Breast epithelium (tissue), 4 donors: ENCODE measurements at regions not wholly inside any gene's neighbourhood (a gene's known extent, or its start where the extent isn't known, plus 50 kb on each side); places are given as distances from the start of the nearest gene placed in this dataset.

Experiments used
- DNase-seq, 2 donors: peaks; one replicate each; pipeline ENCODE4 v3.0.0-alpha.2; 2019; ENCODE audit warnings: low spot score in 2 of 2
- H3K27ac ChIP-seq, 2 donors: fragments of 200-600 bp; sonication (generic) in 1 of 2; one replicate each; pipeline ENCODE4 v1.5.1; 2016 to 2019; ENCODE audit warnings: mild to moderate bottlenecking in 1 of 2
- H3K27me3 ChIP-seq, 2 donors: fragments of 200-600 bp; sonication (generic) in 1 of 2; one replicate each; pipeline versions ENCODE4 v1.5.1 to v1.6.0; 2017 to 2019; ENCODE audit warnings: control low read depth in 1 of 2, mild to moderate bottlenecking in 1 of 2
- H3K36me3 ChIP-seq: fragments of 200-600 bp; one replicate; pipeline ENCODE4 v1.5.1; 2019
- H3K4me1 ChIP-seq, 2 donors: fragments of 200-600 bp; sonication (generic); one replicate each; pipeline ENCODE4 v1.5.1; 2016 to 2019; ENCODE audit warnings: control low read depth in 1 of 2
- H3K4me3 ChIP-seq, 3 donors: fragments of 200-600 bp; sonication (generic); 1 replicate in 2 of 3; 2 replicates in 1 of 3; pipeline ENCODE4 v1.5.1; 2016 to 2019; ENCODE audit warnings: mild to moderate bottlenecking in 3 of 3, moderate library complexity in 2 of 3
- H3K9me3 ChIP-seq, 2 donors: fragments of 200-600 bp; sonication (generic) in 1 of 2; one replicate each; pipeline ENCODE4 v1.5.1; 2016 to 2019; ENCODE audit warnings: control low read depth in 1 of 2
- POLR2A ChIP-seq: fragments of 450-650 bp; IDR thresholded peaks from one replicate; pipeline ENCODE4 v1.6.1; 2016; ENCODE audit warnings: antibody characterized with exemption, mild to moderate bottlenecking, moderate library complexity
- POLR2AphosphoS5 ChIP-seq, 3 donors: sonication (generic); formaldehyde crosslinking; IDR thresholded peaks; one replicate each; pipeline ENCODE4 v1.6.1; 2017; ENCODE audit warnings: antibody characterized with exemption in 3 of 3
- intact Hi-C: fragments of 100-400 bp; cut with DNase I; formaldehyde crosslinking; loops from one replicate; pipeline ENCODE4 v1.15.1; 2023; ENCODE audit warnings: low total_unique reads
- TF ChIP-seq, protein P1 (sequence below), 3 donors: fragments of 450-650 bp; IDR thresholded peaks; one replicate each; pipeline ENCODE4 v1.5.1; 2016 to 2017; ENCODE audit warnings: antibody characterized with exemption in 3 of 3, mild to moderate bottlenecking in 3 of 3, moderate library complexity in 3 of 3

DNA sequence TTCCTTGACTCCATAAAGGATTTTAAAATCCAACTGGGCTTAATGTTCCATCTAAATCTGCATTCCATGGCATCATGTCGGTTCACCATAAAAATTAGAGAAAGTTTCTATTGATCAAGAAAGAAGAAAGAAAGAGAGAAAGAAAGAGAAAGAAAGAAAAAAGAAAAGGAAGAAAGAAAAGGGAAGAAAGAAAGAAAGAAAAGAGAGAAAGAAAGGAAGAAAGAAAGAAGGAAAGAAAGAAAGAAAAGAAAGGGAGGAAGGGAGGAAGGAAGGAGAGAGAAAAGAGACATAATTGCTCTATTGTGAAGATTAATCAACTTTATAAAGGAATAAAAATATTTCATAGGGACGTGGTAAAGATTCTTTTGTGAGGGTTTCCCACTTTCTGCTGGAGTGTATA lies 329.2 kb downstream of the DLEU7 start:
- TF ChIP-seq, protein P1, sequence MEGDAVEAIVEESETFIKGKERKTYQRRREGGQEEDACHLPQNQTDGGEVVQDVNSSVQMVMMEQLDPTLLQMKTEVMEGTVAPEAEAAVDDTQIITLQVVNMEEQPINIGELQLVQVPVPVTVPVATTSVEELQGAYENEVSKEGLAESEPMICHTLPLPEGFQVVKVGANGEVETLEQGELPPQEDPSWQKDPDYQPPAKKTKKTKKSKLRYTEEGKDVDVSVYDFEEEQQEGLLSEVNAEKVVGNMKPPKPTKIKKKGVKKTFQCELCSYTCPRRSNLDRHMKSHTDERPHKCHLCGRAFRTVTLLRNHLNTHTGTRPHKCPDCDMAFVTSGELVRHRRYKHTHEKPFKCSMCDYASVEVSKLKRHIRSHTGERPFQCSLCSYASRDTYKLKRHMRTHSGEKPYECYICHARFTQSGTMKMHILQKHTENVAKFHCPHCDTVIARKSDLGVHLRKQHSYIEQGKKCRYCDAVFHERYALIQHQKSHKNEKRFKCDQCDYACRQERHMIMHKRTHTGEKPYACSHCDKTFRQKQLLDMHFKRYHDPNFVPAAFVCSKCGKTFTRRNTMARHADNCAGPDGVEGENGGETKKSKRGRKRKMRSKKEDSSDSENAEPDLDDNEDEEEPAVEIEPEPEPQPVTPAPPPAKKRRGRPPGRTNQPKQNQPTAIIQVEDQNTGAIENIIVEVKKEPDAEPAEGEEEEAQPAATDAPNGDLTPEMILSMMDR (IDR thresholded peaks at IDR 0.05), result no peak
- no peak for TF ChIP-seq POLR2AphosphoS5 (IDR thresholded peaks at IDR 0.05)
- no peak for TF ChIP-seq POLR2A
- no peak overlapping the region for H3K4me3 ChIP-seq
- no peak overlapping the region for H3K27ac ChIP-seq
- intact Hi-C loops, result no loop called here
- no peaks in the 10 kb centered on the region for H3K36me3 ChIP-seq
- DNase-seq, result no peak
- H3K9me3 ChIP-seq, result no peaks in the 10 kb centered on the region
- no peaks in the 10 kb centered on the region for H3K27me3 ChIP-seq
- H3K4me1 ChIP-seq, result peaks cover 0 to 10% of the 10 kb centered on the region in 2 donors

GRCh38 chr13:50518131-50518530 lies 325.4 kb downstream of the DLEU7 start:
- Histone ChIP-seq H3K4me1 (peaks cover 0 to 13% of the 10 kb centered on the region in 2 donors), H3K27me3 (no peaks in the 10 kb centered on the region), H3K9me3 (no peaks in the 10 kb centered on the region), H3K27ac (no peak overlapping the region), H3K36me3 (no peaks in the 10 kb centered on the region), H3K4me3 (no peak overlapping the region)
- intact Hi-C loops, result no loop called here
- DNase-seq, result no peak
- no peak for TF ChIP-seq POLR2AphosphoS5 (IDR thresholded peaks at IDR 0.05)
- no peak for TF ChIP-seq POLR2A
- TF ChIP-seq, protein P1 (IDR thresholded peaks at IDR 0.05), result no peak

DNA sequence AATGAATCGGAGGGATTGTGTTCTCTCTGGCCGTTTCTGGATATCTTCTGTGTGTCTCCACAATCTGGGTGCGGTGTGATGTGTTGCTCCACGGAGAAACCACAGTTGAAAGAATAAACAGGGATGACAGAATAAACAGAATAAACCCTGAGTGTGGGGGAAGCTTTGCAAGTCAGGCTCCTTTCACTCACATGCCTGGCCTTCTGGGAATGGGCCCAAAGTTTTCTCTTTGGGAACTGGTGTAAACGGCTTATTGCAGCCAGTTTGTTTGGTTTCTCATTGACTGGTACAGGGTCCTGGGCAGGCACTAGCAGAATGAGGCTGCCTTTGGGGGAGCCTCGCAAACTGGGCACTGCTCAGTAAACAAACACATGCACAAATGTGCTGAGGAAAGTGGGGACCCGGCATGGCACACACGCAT lies 324.7 kb downstream of the DLEU7 start:
- intact Hi-C loops, result no loop called here
- no peaks in the 10 kb centered on the region for H3K36me3 ChIP-seq
- no peak overlapping the region for H3K4me3 ChIP-seq
- no peak for DNase-seq
- TF ChIP-seq, protein P1 (IDR thresholded peaks at IDR 0.05), result no peak
- TF ChIP-seq POLR2A (no peak), POLR2AphosphoS5 (IDR thresholded peaks at IDR 0.05) (no peak)
- no peak overlapping the region for H3K27ac ChIP-seq
- peaks cover 0 to 6% of the 10 kb centered on the region in 2 donors for H3K4me1 ChIP-seq
- no peaks in the 10 kb centered on the region for H3K27me3 ChIP-seq
- no peaks in the 10 kb centered on the region for H3K9me3 ChIP-seq

DNA sequence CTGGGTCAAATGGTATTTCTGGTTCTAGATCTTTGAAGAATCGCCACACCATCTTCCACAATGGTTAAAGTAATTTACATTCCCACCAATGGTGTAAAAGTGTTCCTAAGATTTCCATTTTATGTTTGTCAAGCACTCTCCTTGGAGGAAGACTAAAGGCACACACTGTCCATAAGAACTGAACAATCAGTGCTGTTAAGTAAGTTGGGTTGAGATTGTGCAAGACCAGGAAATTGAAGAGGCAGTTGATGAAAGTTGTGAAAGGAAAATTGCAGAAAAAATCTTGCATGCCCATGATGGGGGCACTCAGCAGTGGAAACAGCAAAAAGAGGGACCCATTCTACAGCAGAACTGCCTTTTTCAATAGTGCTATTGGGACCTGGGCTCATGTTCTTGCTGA lies 323.6 kb downstream of the DLEU7 start:
- DNase-seq, result no peak
- Histone ChIP-seq H3K9me3 (no peaks in the 10 kb centered on the region), H3K4me1 (peaks cover 0 to 6% of the 10 kb centered on the region in 2 donors), H3K27ac (no peak overlapping the region), H3K36me3 (no peaks in the 10 kb centered on the region), H3K4me3 (no peak overlapping the region), H3K27me3 (no peaks in the 10 kb centered on the region)
- TF ChIP-seq POLR2A (no peak), POLR2AphosphoS5 (IDR thresholded peaks at IDR 0.05) (no peak)
- TF ChIP-seq, protein P1 (IDR thresholded peaks at IDR 0.05), result no peak
- intact Hi-C loops, result no loop called here

- no peak for DNase-seq
- intact Hi-C loops, result no loop called here
- no peaks in the 10 kb centered on the region for H3K27me3 ChIP-seq
- TF ChIP-seq POLR2AphosphoS5 (IDR thresholded peaks at IDR 0.05) (no peak), POLR2A (no peak)
- TF ChIP-seq, protein P1 (IDR thresholded peaks at IDR 0.05), result no peak
- no peaks in the 10 kb centered on the region for H3K36me3 ChIP-seq
- no peak overlapping the region for H3K4me3 ChIP-seq
- peak overlapping the region; percentile 27 to 55 for H3K27ac ChIP-seq
- H3K4me1 ChIP-seq, result peaks cover 0 to 6% of the 10 kb centered on the region in 2 donors
- H3K9me3 ChIP-seq, result no peaks in the 10 kb centered on the region
Measured at GRCh38 chr13:50521006-50521830, 322.3 kb downstream of the DLEU7 start.
